ENCODE measurements at regions not wholly inside any gene's neighbourhood (a gene's known extent, or its start where the extent isn't known, plus 50 kb on each side); places are given as distances from the start of the nearest gene placed in this dataset.

- TF ChIP-seq EZH2phosphoT487 (IDR thresholded peaks at IDR 0.05; ENCODE audit: low read depth, severe bottlenecking, unreplicated experiment) (no peak), CTCF (IDR thresholded peaks at IDR 0.05; ENCODE audit: poor library complexity) (no peak)
Measured at GRCh38 chr4:132132433-132132832, 1016.7 kb upstream of the PCDH10 start.
